GM21381 (cell line): ENCODE measurements at regions not wholly inside any gene's neighbourhood (a gene's known extent, or its start where the extent isn't known, plus 50 kb on each side); places are given as distances from the start of the nearest gene placed in this dataset.
"Not testable (repeated sequence)": the region's sequence is repeated elsewhere in the genome, so short reads cannot be mapped to it uniquely, and the experiment has no call there.

Experiments
- ATAC-seq: cut with Tn5 transposase; IDR thresholded peaks from one replicate; pipeline ENCODE4 v1.9.1; 2021; ENCODE audit warnings: mild to moderate bottlenecking, moderate library complexity; ENCODE audit not compliant: unreplicated experiment

GRCh38 chr2:145802133-145802532, 1282.2 kb upstream of the ZEB2 start:
- ATAC-seq, result no peak

- ATAC-seq, result no peak
Measured at GRCh38 chr2:145801210-145801609, 1281.3 kb upstream of the ZEB2 start.

- ATAC-seq, result no peak
Measured at GRCh38 chr2:145800151-145801091, 1280.5 kb upstream of the ZEB2 start.

GRCh38 chr2:145799595-145800108, 1279.7 kb upstream of the ZEB2 start:
- ATAC-seq, result no peak

- ATAC-seq, result no peak
Measured at GRCh38 chr2:145798419-145798818, 1278.5 kb upstream of the ZEB2 start.

GRCh38 chr2:145797692-145798091, 1277.8 kb upstream of the ZEB2 start:
- no peak for ATAC-seq

- no peak for ATAC-seq
Measured at GRCh38 chr2:145792745-145793144, 1272.8 kb upstream of the ZEB2 start.

GRCh38 chr2:145789636-145790035, 1269.7 kb upstream of the ZEB2 start:
- ATAC-seq, result no peak

- not testable (repeated sequence) for ATAC-seq
Measured at GRCh38 chr2:145787597-145788361, 1267.9 kb upstream of the ZEB2 start.

- not testable (repeated sequence) for ATAC-seq
Measured at GRCh38 chr2:145782607-145783006, 1262.7 kb upstream of the ZEB2 start.

- ATAC-seq, result peak; percentile 62
Measured at GRCh38 chr2:145777914-145778313, 1258.0 kb upstream of the ZEB2 start.

GRCh38 chr2:145777297-145777696, 1257.4 kb upstream of the ZEB2 start:
- no peak for ATAC-seq

- no peak for ATAC-seq
Measured at GRCh38 chr2:145775591-145775990, 1255.7 kb upstream of the ZEB2 start.

- peak; percentile 95 for ATAC-seq
Measured at GRCh38 chr2:145771525-145771924, 1251.6 kb upstream of the ZEB2 start.

GRCh38 chr2:145769011-145769716, 1249.2 kb upstream of the ZEB2 start:
- ATAC-seq, result no peak

GRCh38 chr2:145765874-145766273, 1246.0 kb upstream of the ZEB2 start:
- no peak for ATAC-seq

- ATAC-seq, result no peak
Measured at GRCh38 chr2:145764631-145765030, 1244.7 kb upstream of the ZEB2 start.

GRCh38 chr2:145760781-145761649, 1241.1 kb upstream of the ZEB2 start:
- ATAC-seq, result no peak

- ATAC-seq, result no peak
Measured at GRCh38 chr2:145759228-145759915, 1239.5 kb upstream of the ZEB2 start.
